GM18907 (cell line): ENCODE measurements at regions not wholly inside any gene's neighbourhood (a gene's known extent, or its start where the extent isn't known, plus 50 kb on each side); places are given as distances from the start of the nearest gene placed in this dataset.
A peak's percentile ranks its signal among the peaks of the same experiment; 100 is the strongest.

Experiments
- ATAC-seq: cut with Tn5 transposase; IDR thresholded peaks from one replicate; pipeline ENCODE4 v1.9.1; 2021; ENCODE audit warnings: mild to moderate bottlenecking, moderate library complexity; ENCODE audit not compliant: unreplicated experiment

DNA sequence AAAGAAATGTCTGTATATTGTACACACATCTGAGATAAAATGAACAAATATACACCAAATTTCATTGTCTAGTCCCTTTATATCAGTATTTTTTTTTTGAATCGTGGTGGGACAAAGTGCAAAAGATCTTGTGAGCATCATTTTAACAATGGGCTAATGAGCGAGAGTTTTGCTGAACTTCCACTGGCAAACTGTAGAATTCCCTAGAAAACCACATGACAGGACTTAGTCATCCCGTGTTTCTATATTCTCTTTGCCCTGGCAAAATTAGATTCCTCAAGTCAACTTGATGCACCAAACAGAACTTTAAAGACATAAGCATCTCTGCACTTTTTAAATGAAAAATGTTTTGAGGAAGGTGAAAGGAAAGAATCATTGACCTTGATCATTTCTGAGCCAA is 488.2 kb upstream of the PTBP2 start:
- no peak for ATAC-seq

DNA sequence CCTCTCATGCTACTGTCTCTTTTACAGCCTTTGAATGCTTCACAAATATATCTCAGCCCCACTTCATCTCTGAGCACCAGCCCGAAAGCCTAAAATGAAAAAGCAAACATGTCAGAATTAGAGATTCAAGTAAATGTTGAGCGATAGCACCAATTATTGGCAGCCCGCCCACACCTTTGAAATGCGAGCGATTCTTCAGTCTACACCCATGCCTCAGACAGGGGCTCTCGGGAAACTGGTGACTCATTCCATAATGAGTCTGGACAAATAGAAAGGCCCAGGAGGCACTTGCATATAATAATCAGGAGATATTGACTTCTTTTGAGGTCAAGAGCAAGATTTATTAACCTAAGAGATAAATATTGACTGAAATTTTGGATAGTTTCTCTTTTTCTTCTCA is 487.3 kb upstream of the PTBP2 start:
- ATAC-seq: no peak

DNA sequence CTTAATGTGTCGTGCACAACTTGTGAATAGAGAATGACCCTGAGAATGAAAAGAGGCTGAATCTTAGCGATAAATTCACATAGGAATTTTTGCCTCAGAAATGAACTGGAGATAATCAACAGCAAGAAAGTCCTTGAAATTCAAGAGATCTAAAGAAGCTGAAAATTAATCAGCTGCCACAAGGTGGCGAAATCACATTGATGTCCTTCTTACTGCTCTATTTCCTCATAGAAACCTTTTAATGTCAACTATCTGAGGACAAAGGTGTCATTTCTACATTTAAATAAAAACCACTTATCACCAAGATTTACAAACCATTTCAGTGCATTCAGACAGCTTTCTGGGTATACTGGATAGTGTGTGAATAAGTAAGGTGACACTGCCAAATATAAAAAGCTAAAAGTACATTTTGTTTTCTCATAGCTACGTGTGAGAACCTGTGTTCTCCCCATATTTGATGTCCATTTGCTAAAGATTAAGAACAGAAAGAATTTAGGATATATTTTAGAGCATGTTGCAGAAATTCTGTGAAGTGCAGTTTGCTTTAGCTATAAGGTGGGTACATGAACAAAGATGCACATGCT is 485.3 kb upstream of the PTBP2 start:
- ATAC-seq: peak; percentile 60

DNA sequence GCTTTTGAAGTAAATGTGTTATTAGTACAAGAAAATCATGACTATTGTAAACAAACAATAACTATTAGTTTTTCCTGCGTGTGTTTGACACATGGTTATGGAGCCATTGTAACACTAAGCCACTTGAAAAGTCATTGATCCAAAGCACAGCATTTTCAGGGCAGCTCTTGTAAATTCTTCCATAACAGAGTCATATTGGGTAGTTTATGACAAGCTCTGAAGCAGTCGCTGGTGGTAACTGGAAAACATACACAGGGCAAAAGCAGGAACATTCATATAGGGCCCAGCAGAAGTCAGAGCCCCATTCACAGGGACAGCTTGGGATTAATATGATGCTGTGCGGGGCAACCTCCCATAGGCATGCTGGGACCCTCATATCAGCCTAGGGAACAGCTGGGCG is 483.2 kb upstream of the PTBP2 start:
- ATAC-seq: no peak

DNA sequence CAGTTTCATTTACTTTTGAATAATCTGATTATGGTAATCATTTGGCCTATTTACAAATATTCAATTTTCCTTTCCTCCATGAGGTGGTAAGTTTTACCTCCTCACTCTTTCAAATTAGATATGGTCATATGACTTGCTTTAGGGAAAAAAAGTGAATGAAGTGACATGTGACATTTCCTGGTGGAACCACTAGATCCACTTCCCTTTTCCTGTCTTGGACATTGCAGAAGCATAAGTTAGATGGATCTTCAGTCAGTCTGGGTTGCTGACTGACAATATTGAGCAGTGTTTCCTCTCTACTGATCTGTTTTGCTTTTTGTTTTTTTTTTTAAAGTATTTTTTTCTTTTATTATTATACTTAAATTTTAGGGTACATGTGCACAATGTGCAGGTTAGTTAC is 481.1 kb upstream of the PTBP2 start:
- ATAC-seq: no peak

DNA sequence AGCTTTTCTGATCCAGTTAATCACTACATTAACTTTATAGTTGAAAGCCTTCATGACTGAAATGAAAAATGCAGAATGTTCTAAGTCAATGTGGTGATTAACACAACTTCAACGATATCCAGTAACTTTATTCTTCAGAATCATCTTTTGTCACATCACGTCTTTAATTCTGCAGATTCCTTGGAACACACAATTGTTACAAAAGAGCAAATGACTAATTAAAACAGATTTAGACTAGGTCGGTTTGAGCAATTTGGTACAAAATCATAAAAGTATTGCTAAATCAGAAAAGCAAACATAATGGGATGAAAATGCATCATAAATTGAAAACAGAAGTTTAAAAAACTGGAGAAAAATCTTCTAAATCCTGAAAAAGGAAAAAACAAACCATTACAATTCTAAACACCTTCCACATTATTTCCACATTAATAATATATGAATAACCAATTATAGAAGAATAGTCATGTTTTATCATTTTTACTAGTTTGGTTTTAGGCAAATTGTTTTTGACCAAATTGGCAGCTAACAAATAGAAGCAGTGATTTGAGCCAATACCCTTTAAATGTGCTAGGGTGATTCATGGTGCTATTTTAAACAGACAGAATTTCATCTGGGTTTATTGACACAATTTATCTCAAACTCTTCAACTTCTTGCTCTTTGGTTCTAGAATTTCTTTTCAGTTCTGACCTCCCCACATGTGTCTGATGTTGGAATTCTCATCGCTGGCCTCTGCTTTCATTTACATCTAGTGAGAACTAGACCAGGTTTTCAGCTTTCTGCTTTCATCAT is 468.1 kb upstream of the PTBP2 start:
- no peak for ATAC-seq

DNA sequence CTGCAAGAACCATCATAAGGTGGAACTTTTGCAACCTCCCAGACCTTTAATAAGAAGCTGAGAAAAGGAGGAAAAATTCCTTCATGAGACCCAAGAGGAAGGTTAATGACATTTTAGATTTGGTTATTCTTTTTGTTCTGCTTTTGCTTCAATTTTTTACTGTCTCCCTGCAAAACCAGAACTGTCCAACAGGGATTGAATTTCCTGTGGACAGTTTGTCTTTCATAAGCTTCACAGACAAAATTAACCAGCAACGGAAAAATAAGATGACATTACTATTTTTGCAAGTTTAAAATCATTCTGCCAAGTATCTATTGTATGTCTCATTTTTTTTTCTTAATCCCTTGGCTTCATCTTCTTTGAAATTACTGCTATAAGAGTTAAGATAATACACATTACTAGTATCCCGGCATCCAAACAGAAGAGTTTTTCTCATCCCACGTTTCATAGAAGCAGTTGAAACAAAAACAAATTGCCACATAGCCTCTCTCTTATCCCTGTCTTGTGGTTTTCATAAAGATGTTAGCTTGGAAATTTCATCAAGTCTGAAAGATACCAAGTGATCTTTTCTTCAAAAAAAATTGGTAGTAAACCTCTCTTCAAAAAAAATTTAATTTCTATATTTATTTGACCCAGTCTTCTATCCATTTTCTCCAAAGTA is 465.3 kb upstream of the PTBP2 start:
- ATAC-seq: no peak

DNA sequence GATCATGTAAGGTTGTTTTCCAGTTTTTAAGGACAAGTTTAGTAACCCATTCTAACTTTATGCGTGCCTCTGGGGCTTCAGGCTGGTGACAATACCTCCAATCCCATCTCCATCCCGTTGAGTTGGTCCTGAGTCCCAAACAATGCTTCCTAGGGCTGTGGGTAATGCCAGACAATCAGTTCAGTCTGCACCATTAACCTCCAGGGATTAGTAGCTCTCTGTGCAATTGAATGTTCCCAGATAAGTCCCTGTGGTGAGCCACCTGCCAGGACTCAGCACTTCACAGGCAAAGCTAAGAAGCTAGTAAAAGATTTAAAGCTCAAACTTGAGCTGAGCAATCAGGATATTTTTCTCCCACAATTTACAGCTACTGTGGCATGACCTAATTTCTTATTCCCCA is 462.2 kb upstream of the PTBP2 start:
- ATAC-seq: no peak

DNA sequence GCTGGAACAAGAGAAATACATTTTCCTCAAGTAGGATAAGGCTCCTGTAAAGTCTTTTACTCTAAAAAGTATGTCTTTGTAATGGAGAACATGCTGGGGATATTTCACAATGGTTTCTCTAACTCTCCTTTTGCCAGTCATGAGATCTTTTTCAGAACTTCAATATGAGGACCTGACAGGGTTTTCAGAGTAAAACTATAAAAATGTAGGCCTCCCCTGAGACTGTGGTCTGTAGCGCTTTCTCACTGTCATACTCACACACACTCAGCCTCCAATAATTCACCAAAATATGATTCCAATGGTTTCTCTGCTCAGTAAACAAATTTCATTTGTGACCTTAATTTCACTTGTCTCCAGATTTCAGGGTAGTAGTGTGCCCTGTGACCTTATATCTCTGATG is 440.1 kb upstream of the PTBP2 start:
- ATAC-seq: no peak

DNA sequence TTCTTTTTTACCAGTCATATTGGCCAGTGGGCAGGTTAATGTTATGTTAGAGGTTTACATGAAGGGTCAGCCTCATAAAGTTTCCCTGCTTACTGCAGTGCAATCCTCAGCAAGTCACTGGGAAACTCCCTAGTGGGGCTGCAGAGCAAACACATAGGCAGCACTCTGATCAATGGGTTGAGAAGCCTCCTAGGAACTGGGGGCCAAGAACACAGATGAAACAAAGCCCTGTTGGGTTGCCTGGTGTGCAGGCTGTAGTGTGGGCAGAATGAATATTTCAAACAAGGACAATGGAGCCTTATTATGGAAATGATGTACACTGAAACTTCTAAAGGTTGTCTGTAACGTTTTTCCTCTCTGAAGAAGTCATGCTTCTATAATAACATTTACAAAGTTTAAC is 431.6 kb upstream of the PTBP2 start:
- no peak for ATAC-seq

DNA sequence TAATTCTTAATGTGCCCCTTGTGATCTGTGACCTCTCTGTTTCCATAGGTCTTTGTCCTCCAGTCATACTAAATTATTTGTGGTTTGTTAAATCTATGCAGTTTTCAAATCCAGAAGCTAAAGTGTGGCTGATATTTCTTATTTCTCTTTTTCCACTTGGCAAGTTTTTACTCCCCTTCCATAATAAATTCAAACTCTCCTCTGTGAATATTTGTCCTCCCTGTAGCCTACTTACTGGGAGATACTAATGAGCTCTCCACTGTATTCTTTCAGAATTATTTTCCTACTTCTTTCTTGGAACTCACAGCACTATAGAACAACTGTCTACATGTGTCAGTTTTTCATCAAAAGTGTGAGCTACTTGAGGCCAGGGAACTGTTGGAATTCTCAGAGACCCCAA is 430.8 kb upstream of the PTBP2 start:
- ATAC-seq: no peak

DNA sequence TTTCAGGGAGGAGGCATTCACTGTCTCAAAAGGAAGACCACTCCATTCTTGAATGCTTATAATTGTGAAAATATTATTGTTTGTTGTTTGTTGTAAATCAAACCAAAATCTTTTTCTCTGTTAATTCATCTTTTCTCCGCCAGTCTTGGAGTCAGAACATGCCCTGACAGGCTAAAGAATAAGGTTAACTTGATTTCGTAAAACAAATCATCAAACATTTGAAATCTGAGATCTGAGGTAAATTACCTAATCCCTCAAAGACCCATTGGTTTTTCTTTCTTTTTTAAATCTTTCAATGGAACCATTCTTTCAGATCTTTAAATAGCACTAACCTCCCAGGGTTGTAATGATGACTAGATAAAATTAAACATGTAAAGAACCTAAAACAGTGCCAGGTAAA is 430.1 kb upstream of the PTBP2 start:
- ATAC-seq: no peak

DNA sequence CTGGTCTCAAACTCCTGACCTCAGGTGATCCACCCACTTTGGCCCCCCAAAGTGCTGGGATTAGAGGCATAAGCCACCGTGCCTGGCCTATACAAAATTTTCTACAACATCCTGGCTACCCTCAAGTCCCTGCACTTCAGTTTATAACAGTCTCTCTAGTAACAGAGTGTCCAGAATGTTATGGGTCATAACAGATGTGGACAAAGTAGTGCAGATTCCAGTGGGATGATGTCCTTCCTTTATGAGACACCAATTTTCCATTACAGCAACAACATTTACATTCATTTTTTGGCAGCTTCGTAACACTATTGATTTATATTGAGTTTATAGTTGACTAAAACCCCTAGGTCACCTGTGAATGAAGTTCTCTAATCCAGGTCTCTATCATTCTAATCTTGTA is 429.4 kb upstream of the PTBP2 start:
- no peak for ATAC-seq

DNA sequence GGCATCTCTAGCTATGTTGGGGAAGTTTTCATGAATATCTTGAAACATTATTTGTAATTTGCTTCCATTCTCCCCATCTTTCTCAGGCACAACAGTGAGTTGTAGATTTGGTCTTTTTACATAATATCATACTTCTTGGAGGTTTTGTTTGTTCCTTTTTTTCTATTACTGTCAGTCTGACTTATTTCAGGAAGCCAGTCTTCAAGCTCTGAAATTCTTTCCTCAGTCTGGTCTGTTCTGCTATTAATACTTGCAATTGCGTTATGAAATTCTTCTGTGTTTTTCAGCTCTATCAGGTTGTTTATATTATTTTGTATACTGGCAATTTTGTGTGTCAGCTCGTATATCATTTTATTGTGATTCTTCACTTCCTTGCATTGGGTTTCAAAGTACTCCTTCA is 424.6 kb upstream of the PTBP2 start:
- no peak for ATAC-seq

DNA sequence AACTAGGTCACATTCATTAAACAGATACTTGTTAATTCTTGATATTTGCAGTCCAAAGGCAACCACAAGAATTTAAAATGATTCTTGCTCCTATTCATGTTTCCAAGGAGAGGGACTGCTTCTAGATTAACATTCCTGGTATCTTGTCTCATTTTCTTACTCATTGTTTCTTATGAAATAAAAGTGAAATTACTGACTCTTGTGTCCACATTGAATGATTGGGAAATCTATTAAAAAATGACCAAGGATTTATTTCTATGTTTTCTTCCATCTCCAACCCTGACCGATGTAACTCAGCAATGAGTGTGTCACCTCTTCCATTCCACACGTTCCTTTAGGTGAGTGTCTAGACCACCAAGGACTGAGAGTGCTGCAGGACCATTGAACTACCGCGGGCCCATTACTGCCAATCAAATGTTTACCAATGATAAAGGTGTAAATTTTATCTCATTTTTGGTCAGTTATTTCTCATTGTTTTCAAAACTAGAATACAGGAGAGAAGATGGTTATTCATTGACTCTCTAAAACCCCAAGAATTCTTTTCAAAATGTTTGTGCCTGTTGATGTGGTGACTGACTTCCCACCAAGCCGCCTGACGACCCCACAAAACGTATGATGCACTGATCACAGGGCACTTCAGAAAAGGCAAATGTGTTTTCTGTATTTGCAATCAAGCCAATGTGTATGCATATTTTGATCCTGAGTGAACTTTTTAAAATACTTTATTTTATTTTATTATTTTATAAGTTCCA is 414.6 kb upstream of the PTBP2 start:
- no peak for ATAC-seq

DNA sequence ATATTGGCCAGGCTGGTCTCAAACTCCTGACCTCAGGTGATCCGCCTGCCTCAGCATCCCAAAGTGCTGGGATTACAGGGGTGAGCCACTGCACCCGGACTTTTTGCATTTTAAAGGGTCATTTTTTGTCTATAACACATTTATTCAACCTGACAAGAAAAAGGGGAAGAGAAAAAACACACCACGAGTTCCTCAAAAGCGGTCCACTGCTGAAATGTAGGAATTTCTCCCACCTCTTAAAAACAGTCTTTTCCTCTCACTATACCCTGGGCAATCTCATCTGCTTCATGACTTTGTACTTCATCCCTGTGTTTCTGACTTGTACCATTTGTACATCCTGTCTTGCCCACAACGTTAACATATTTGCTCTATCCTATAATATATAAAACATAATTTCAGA is 413.3 kb upstream of the PTBP2 start:
- no peak for ATAC-seq

DNA sequence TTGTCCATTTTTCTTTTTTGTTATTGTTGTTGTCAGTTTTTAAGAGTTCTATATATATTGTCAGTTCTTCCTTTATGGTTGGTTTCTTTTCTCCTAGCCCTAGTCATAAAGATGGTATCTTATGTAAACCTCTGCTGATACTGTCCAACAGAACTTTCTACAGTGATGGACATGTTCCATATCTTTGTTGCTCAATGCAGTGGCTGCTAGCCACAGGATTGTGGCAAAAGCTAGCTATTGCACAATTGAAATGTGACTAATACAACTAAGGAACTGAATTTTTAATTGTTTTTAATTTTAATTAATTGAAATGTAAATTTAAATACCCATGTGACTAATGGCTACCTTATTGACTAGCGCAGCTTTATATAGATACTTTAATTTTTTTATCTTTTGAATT is 411.8 kb upstream of the PTBP2 start:
- ATAC-seq: no peak

DNA sequence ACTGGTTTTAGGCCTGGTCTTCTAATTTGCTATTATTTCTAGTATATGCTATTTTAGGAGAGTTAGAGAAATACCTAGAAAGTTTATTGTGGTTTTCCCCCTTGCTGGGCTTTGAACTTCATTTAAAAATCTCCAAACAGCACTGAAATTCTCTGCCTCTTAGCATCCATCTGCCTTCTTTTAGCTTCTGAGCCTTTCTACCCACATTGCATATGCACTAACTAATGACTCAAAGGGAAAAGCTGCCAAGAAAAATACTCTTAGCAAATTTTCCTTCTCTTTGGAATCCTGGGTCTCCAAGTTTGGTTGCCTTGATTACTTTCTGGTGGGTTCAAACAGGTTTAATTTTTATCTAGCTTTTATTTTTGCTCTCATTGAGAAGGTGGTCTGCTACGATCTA is 408.4 kb upstream of the PTBP2 start:
- no peak for ATAC-seq

DNA sequence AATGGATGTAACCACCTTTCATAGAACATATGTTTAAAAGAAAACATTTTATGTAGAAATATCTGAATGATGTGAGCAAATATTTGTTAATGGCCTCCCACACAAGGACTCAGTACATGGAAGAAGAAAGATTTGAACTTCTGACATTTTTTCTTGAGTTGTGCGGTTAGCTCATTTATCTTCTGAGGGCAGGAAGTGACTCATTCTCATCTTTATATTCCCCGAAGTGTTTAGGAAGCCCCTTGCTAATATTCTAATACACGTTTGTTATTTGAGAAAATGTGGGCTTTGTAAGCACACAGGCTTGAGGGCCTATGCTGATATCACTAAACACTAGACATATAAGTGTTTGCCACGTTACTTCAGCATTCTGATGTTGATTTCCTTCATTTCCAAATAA is 392.5 kb upstream of the PTBP2 start:
- no peak for ATAC-seq

DNA sequence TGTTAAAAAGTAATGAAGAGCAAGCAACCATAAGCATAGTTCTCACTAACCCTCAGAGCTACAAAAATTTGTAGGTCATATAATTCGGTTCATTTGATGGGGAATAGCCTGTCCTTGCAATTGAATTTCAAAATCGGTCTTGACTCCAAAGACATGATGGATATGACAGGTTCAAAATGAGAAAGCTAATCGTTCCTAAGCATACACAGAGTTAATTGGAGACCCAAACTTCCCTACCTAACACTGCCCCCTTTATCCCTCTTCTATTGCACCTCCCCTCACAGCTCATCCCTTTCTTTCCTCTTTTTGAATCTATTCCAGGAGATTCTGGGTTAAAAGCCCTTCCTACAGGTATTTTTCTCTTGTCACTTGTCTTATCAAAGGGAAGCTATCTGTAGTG is 390.0 kb upstream of the PTBP2 start:
- ATAC-seq: no peak

DNA sequence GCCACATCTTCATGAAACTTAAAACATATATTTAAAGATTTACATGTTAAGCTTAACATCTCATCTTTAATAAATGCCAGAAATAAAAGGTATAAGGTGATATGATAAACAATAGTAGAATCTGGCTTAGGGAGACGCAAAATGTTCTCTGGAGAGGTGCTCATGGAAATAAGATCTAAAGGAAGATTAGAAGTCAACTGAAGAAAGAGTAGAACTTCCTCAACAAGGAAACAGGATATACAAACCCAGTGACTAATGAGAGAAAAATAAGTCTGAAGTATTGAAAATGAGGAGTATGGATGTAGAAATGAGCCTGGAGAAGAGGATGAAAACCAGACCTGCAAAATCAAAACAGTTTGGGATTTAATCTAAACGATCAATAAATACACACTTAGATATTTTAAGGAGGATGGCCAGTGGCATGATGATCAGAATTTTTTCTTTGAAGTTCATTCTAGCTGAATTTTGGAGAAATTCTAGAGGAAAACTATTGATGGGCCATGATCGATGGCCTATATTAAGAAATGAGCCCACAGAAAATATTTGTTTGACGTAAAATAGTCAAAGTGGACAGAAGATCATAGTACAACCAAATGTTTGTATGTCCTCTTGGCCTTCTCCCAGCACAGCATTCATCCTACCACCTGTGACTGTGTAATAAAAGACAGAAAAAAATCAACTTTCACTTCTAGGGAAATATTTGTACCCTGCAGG is 387.9 kb upstream of the PTBP2 start:
- ATAC-seq: no peak
